ENCODE measurements at regions not wholly inside any gene's neighbourhood (a gene's known extent, or its start where the extent isn't known, plus 50 kb on each side); places are given as distances from the start of the nearest gene placed in this dataset.
A peak's percentile ranks its signal among the peaks of the same experiment; 100 is the strongest.
"Not testable (repeated sequence)": the region's sequence is repeated elsewhere in the genome, so short reads cannot be mapped to it uniquely, and the experiment has no call there.

- DNase-seq (ENCODE audit: low spot score), result not testable (repeated sequence)
Measured at GRCh38 chr6:134425917-134426316, 108.0 kb upstream of the SGK1 start.

- no peak for DNase-seq (ENCODE audit: low spot score)
Measured at GRCh38 chr6:134425513-134425912, 107.6 kb upstream of the SGK1 start.

GRCh38 chr6:134424798-134425170 is 106.9 kb upstream of the SGK1 start:
- no peak for DNase-seq (ENCODE audit: low spot score)

GRCh38 chr6:134424165-134424797 is 106.4 kb upstream of the SGK1 start:
- no peak for DNase-seq (ENCODE audit: low spot score)

GRCh38 chr6:134422426-134423231 is 104.7 kb upstream of the SGK1 start:
- DNase-seq (ENCODE audit: low spot score), result no peak

- no peak for DNase-seq (ENCODE audit: low spot score)
Measured at GRCh38 chr6:134421501-134421900, 103.6 kb upstream of the SGK1 start.

- no peak for DNase-seq (ENCODE audit: low spot score)
Measured at GRCh38 chr6:134420614-134421181, 102.8 kb upstream of the SGK1 start.

GRCh38 chr6:134419716-134420115 is 101.8 kb upstream of the SGK1 start:
- no peak for DNase-seq (ENCODE audit: low spot score)

- no peak for DNase-seq (ENCODE audit: low spot score)
Measured at GRCh38 chr6:134416418-134417154, 98.7 kb upstream of the SGK1 start.

GRCh38 chr6:134415656-134416055 is 97.7 kb upstream of the SGK1 start:
- DNase-seq (ENCODE audit: low spot score), result no peak

- no peak for DNase-seq (ENCODE audit: low spot score)
Measured at GRCh38 chr6:134415194-134415593, 97.3 kb upstream of the SGK1 start.

- DNase-seq (ENCODE audit: low spot score), result no peak
Measured at GRCh38 chr6:134414793-134415192, 96.9 kb upstream of the SGK1 start.

- no peak for DNase-seq (ENCODE audit: low spot score)
Measured at GRCh38 chr6:134413241-134413643, 95.3 kb upstream of the SGK1 start.

GRCh38 chr6:134410541-134410940 is 92.6 kb upstream of the SGK1 start:
- no peak for DNase-seq (ENCODE audit: low spot score)

- DNase-seq (ENCODE audit: low spot score), result no peak
Measured at GRCh38 chr6:134407791-134408190, 89.9 kb upstream of the SGK1 start.

GRCh38 chr6:134406311-134406710 is 88.4 kb upstream of the SGK1 start:
- DNase-seq (ENCODE audit: low spot score), result no peak

GRCh38 chr6:134405386-134406087 is 87.6 kb upstream of the SGK1 start:
- DNase-seq (ENCODE audit: low spot score), result no peak

GRCh38 chr6:134403312-134403711 is 85.4 kb upstream of the SGK1 start:
- not testable (repeated sequence) for DNase-seq (ENCODE audit: low spot score)

GRCh38 chr6:134402372-134402984 is 84.6 kb upstream of the SGK1 start:
- peak; percentile 77 for DNase-seq (ENCODE audit: low spot score)

GRCh38 chr6:134400941-134401340 is 83.0 kb upstream of the SGK1 start:
- DNase-seq (ENCODE audit: low spot score), result no peak

GRCh38 chr6:134398453-134398852 is 80.5 kb upstream of the SGK1 start:
- DNase-seq (ENCODE audit: low spot score), result no peak

- DNase-seq (ENCODE audit: low spot score), result no peak
Measured at GRCh38 chr6:134397676-134398075, 79.8 kb upstream of the SGK1 start.

Measured in putamen (tissue), 1 donor.